Upper lobe of left lung (tissue), 6 donors: ENCODE measurements at regions not wholly inside any gene's neighbourhood (a gene's known extent, or its start where the extent isn't known, plus 50 kb on each side); places are given as distances from the start of the nearest gene placed in this dataset.

Source experiments
- ATAC-seq, 2 donors: fragments of 200-7000 bp; cut with Tn5 transposase; one replicate each; pipeline ENCODE4 v1.9.1; 2022; ENCODE audit warnings: mild to moderate bottlenecking in 2 of 2, moderate library complexity in 2 of 2; ENCODE audit not compliant: low FRiP score in 2 of 2
- DNase-seq, 2 donors: peaks; one replicate each; pipeline ENCODE4 v3.0.0-alpha.2; 2019 to 2020
- H3K27ac ChIP-seq, 4 donors: fragments of 200-600 bp; sonication (generic); one replicate each; pipeline ENCODE4 v1.5.1; 2016 to 2019
- H3K27me3 ChIP-seq, 4 donors: fragments of 200-600 bp; sonication (generic); one replicate each; pipeline ENCODE4 v1.5.1; 2017 to 2019
- H3K36me3 ChIP-seq, 4 donors: fragments of 200-600 bp; sonication (generic); one replicate each; pipeline ENCODE4 v1.5.1; 2016 to 2019
- H3K4me1 ChIP-seq, 4 donors: fragments of 200-600 bp; sonication (generic); one replicate each; pipeline ENCODE4 v1.5.1; 2018 to 2019
- H3K4me3 ChIP-seq, 4 donors: fragments of 200-600 bp; sonication (generic); one replicate each; pipeline ENCODE4 v1.5.1; 2017 to 2019; ENCODE audit warnings: mild to moderate bottlenecking in 2 of 4, moderate library complexity in 1 of 4
- H3K9me3 ChIP-seq, 4 donors: fragments of 200-600 bp; sonication (generic); one replicate each; pipeline ENCODE4 v1.5.1; 2018 to 2019
- CTCF ChIP-seq, 6 experiments: fragments of 450-650 bp in 4 of 6; fragments of 200-600 bp in 2 of 6; sonication (generic) in 2 of 6; IDR thresholded peaks; one replicate each; pipeline ENCODE4 v1.5.1; 2016 to 2019; ENCODE audit warnings: antibody characterized with exemption in 6 of 6
- EP300 ChIP-seq, 4 donors: sonication (generic); formaldehyde crosslinking; IDR thresholded peaks; one replicate each; pipeline ENCODE4 v1.5.1; 2017; ENCODE audit warnings: antibody characterized with exemption in 4 of 4, control low read depth in 2 of 4
- POLR2A ChIP-seq, 4 donors: fragments of 450-650 bp; IDR thresholded peaks; one replicate each; pipeline ENCODE4 v1.5.1; 2016 to 2017; ENCODE audit warnings: antibody characterized with exemption in 4 of 4, mild to moderate bottlenecking in 2 of 4
- POLR2AphosphoS5 ChIP-seq, 2 donors: sonication (generic); formaldehyde crosslinking; IDR thresholded peaks; one replicate each; pipeline ENCODE4 v1.5.1; 2017; ENCODE audit warnings: antibody characterized with exemption in 2 of 2
- WGBS, 2 donors: methylation state at CpG; one replicate each; pipeline ENCODE4 v1.1.5; 2017 to 2018; 5-methylcytosine and 5-hydroxymethylcytosine counted together
- donor health status: DM: no; HTN: no; CAD: no; lungs with moderate emphysema.
- donor health status: DM: no; HTN: yes; CAD: no; lungs with severe emphysema.

- no peak for DNase-seq
- WGBS, 2 donors = 43 to 56% methylated on average over 3 of the region's 3 CpGs
- ATAC-seq = no peak
- TF ChIP-seq EP300 (IDR thresholded peaks at IDR 0.05) (no peak), POLR2A (IDR thresholded peaks at IDR 0.05) (no peak), CTCF (IDR thresholded peaks at IDR 0.05) (no peak), POLR2AphosphoS5 (IDR thresholded peaks at IDR 0.05) (no peak)
- Histone ChIP-seq H3K9me3 (no peaks in the 10 kb centered on the region), H3K36me3 (no peaks in the 10 kb centered on the region), H3K4me3 (no peak overlapping the region), H3K27me3 (no peaks in the 10 kb centered on the region), H3K27ac (no peak overlapping the region), H3K4me1 (peaks cover 0 to 4% (median 0%) of the 10 kb centered on the region in 4 donors)
These were observed 50.9 kb upstream of the HSPB3 start for GRCh38 chr5:54404568-54404967.

GRCh38 chr5:54403885-54404416 is 51.5 kb upstream of the HSPB3 start:
- DNase-seq (no peak), ATAC-seq (no peak)
- Histone ChIP-seq H3K4me1 (peaks cover 0 to 4% (median 0%) of the 10 kb centered on the region in 4 donors), H3K27me3 (no peaks in the 10 kb centered on the region), H3K9me3 (no peaks in the 10 kb centered on the region), H3K36me3 (no peaks in the 10 kb centered on the region), H3K4me3 (no peak overlapping the region), H3K27ac (no peak overlapping the region)
- TF ChIP-seq POLR2AphosphoS5 (IDR thresholded peaks at IDR 0.05) (no peak), EP300 (IDR thresholded peaks at IDR 0.05) (no peak), POLR2A (IDR thresholded peaks at IDR 0.05) (no peak)
- 73 to 81% methylated on average over 4 of the region's 4 CpGs for WGBS, 2 donors

- H3K4me3 ChIP-seq = no peak overlapping the region
- no peaks in the 10 kb centered on the region for H3K27me3 ChIP-seq
- H3K36me3 ChIP-seq = no peaks in the 10 kb centered on the region
- WGBS, 2 donors = 75 to 81% methylated on average over 2 of the region's 2 CpGs
- no peaks in the 10 kb centered on the region for H3K9me3 ChIP-seq
- DNase-seq (no peak), ATAC-seq (no peak)
- peaks cover 0 to 4% (median 0%) of the 10 kb centered on the region in 4 donors for H3K4me1 ChIP-seq
- H3K27ac ChIP-seq = no peak overlapping the region
- TF ChIP-seq CTCF (IDR thresholded peaks at IDR 0.05) (no peak), POLR2AphosphoS5 (IDR thresholded peaks at IDR 0.05) (no peak), EP300 (IDR thresholded peaks at IDR 0.05) (no peak), POLR2A (IDR thresholded peaks at IDR 0.05) (no peak)
These were observed 52.4 kb upstream of the HSPB3 start for GRCh38 chr5:54403121-54403520.

- Histone ChIP-seq H3K27ac (no peak overlapping the region), H3K9me3 (no peaks in the 10 kb centered on the region), H3K4me3 (no peak overlapping the region), H3K36me3 (no peaks in the 10 kb centered on the region), H3K4me1 (peaks cover 0 to 4% (median 0%) of the 10 kb centered on the region in 4 donors), H3K27me3 (no peaks in the 10 kb centered on the region)
- ATAC-seq = no peak
- DNase-seq = no peak
- TF ChIP-seq CTCF (IDR thresholded peaks at IDR 0.05) = no peak
- no peak for TF ChIP-seq EP300 (IDR thresholded peaks at IDR 0.05)
- no peak for TF ChIP-seq POLR2A (IDR thresholded peaks at IDR 0.05)
- no peak for TF ChIP-seq POLR2AphosphoS5 (IDR thresholded peaks at IDR 0.05)
- 27 to 38% methylated on average over 2 of the region's 2 CpGs for WGBS, 2 donors
These were observed 54.0 kb upstream of the HSPB3 start for GRCh38 chr5:54401515-54401914.

GRCh38 chr5:54398191-54398590 is 57.3 kb upstream of the HSPB3 start:
- H3K36me3 ChIP-seq = no peaks in the 10 kb centered on the region
- ATAC-seq (no peak), DNase-seq (no peak)
- no peaks in the 10 kb centered on the region for H3K4me1 ChIP-seq
- WGBS, 2 donors = 94 to 100% methylated on average over 1 of the region's 1 CpG
- TF ChIP-seq EP300 (IDR thresholded peaks at IDR 0.05) (no peak), POLR2AphosphoS5 (IDR thresholded peaks at IDR 0.05) (no peak), CTCF (IDR thresholded peaks at IDR 0.05) (no peak), POLR2A (IDR thresholded peaks at IDR 0.05) (no peak)
- no peak overlapping the region for H3K27ac ChIP-seq
- H3K9me3 ChIP-seq = no peaks in the 10 kb centered on the region
- no peak overlapping the region for H3K4me3 ChIP-seq
- H3K27me3 ChIP-seq = no peaks in the 10 kb centered on the region
